ENCODE measurements at regions not wholly inside any gene's neighbourhood (a gene's known extent, or its start where the extent isn't known, plus 50 kb on each side); places are given as distances from the start of the nearest gene placed in this dataset.

DNA sequence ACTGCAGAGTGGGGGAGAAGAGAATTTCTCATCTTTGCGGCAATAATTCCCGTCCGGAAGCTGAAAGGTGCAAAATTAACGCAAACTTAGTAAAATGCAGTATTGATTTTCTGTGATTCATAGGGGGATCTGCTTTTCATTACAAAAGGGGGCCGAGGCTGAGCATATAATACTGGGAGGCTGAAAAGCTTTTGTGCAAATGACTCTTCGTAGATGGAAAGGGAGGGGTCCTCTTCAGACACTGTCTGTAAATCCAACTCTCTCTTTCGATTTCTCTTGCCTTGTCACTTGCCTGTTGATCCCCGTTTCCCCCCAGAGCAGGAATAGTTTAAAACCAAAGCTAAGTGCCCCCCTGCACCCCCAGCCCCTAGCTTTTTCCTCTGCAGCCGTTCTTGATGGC, 258.2 kb downstream of the VRK1 start:
- H3K36me3 ChIP-seq (ENCODE audit: control insufficient read depth, insufficient read depth, low read length) = no peaks in the 10 kb centered on the region
- H3K9me1 ChIP-seq (ENCODE audit: insufficient read depth, low read length) = no peaks in the 10 kb centered on the region
- H4K8ac ChIP-seq (ENCODE audit: low read depth in 2 of 2, low read length in 2 of 2) = no peak overlapping the region
- H2AK5ac ChIP-seq (ENCODE audit: low read depth, low read length) = no peak overlapping the region
- no peak overlapping the region for H2AFZ ChIP-seq (replicated peaks; ENCODE audit: low read length, poor library complexity)
- H3K9me3 ChIP-seq (ENCODE audit: control insufficient read depth, insufficient read depth, low read length) = peaks cover 30% of the 10 kb centered on the region
- in situ Hi-C loops (cut with MboI; ENCODE audit: low sequenced_read_pairs) = no loop called here
- H2BK15ac ChIP-seq (ENCODE audit: low read depth, low read length) = no peak overlapping the region
- H3K23ac ChIP-seq (ENCODE audit: low read depth, low read length) = no peak overlapping the region
- no peak overlapping the region for H3K4me3 ChIP-seq (ENCODE audit: insufficient read depth, low read depth, low read length)
- ChIA-PET CTCF (no interaction called here), POLR2A (ENCODE audit: unreplicated experiment) (no interaction called here)
- DNase-seq (no peak), ATAC-seq (ENCODE audit: low read depth) (no peak)
- H3K79me1 ChIP-seq (ENCODE audit: low read depth in 1 of 2, low read length in 2 of 2) = no peaks in the 10 kb centered on the region
- H4K20me1 ChIP-seq (ENCODE audit: insufficient read depth, low read length) = no peaks in the 10 kb centered on the region
- no peak overlapping the region for H3K14ac ChIP-seq (replicated peaks; ENCODE audit: low read depth, low read length)
- H3K9ac ChIP-seq (ENCODE audit: low read depth, low read length) = no peak overlapping the region
- no peak overlapping the region for H3K18ac ChIP-seq (ENCODE audit: low read depth, low read length)
- BruUV-seq (replicated peaks) = no TSS peak
- no peak overlapping the region for H2BK20ac ChIP-seq (ENCODE audit: low read depth, low read length)
- H3K4ac ChIP-seq (ENCODE audit: low read depth, low read length) = no peak overlapping the region
- no peak overlapping the region for H4K5ac ChIP-seq (ENCODE audit: low read depth, low read length)
- H3K27ac ChIP-seq (ENCODE audit: insufficient read depth, low read length) = no peak overlapping the region
- no peak overlapping the region for H2AK9ac ChIP-seq (replicated peaks; ENCODE audit: low read depth, low read length, poor library complexity)
- H2BK5ac ChIP-seq (ENCODE audit: low read depth, low read length, poor library complexity, severe bottlenecking) = no peak overlapping the region
- dilution Hi-C loops (cut with HindIII; ENCODE audit: low sequenced_read_pairs, unreplicated experiment) = no loop called here
- H2BK120ac ChIP-seq (ENCODE audit: low read depth, low read length) = no peak overlapping the region
- intact Hi-C loops (cut with micrococcal nuclease) = no loop called here
- no CpG with 5 or more reads among the region's 9 CpGs for WGBS, 2 experiments (ENCODE audit: extremely low coverage in 2 of 2, insufficient read length in 1 of 2)
- H3K27me3 ChIP-seq (ENCODE audit: control insufficient read depth, insufficient read depth, low read length) = no peaks in the 10 kb centered on the region
- H3K4me2 ChIP-seq (ENCODE audit: low read depth, low read length) = no peak overlapping the region
- no peaks in the 10 kb centered on the region for H3K4me1 ChIP-seq (ENCODE audit: control insufficient read depth, insufficient read depth, low read length)
- H4K91ac ChIP-seq (ENCODE audit: insufficient read depth, low read depth, low read length) = no peak overlapping the region
- H3K56ac ChIP-seq (ENCODE audit: extremely low read depth, insufficient read depth, low read length) = no peak overlapping the region
- TF ChIP-seq RAD21 (IDR thresholded peaks at IDR 0.05; ENCODE audit: low read length) (no peak), MAFK (IDR thresholded peaks at IDR 0.05; ENCODE audit: low read depth, low read length) (no peak), POLR2A (IDR thresholded peaks at IDR 0.05; ENCODE audit: low read depth, low read length) (no peak), RCOR1 (IDR thresholded peaks at IDR 0.05; ENCODE audit: insufficient replicate concordance, low read length) (no peak), MAZ (IDR thresholded peaks at IDR 0.05; ENCODE audit: borderline replicate concordance, low read depth, low read length) (no peak), NFE2L2 (IDR thresholded peaks at IDR 0.05; ENCODE audit: low read depth, low read length) (no peak), CEBPB (IDR thresholded peaks at IDR 0.05; ENCODE audit: low read depth, low read length) (no peak), CHD1 (IDR thresholded peaks at IDR 0.05; ENCODE audit: low read depth, low read length) (no peak), FOS (IDR thresholded peaks at IDR 0.05; ENCODE audit: low read depth, low read length) (no peak), MXI1 (IDR thresholded peaks at IDR 0.05; ENCODE audit: borderline replicate concordance, low read depth, low read length) (no peak), RFX5 (IDR thresholded peaks at IDR 0.05; ENCODE audit: low read depth, low read length) (no peak)
- TF ChIP-seq, protein P1, sequence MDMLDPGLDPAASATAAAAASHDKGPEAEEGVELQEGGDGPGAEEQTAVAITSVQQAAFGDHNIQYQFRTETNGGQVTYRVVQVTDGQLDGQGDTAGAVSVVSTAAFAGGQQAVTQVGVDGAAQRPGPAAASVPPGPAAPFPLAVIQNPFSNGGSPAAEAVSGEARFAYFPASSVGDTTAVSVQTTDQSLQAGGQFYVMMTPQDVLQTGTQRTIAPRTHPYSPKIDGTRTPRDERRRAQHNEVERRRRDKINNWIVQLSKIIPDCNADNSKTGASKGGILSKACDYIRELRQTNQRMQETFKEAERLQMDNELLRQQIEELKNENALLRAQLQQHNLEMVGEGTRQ (IDR thresholded peaks at IDR 0.05; ENCODE audit: low read depth, low read length) = no peak
- TF ChIP-seq, protein P2, sequence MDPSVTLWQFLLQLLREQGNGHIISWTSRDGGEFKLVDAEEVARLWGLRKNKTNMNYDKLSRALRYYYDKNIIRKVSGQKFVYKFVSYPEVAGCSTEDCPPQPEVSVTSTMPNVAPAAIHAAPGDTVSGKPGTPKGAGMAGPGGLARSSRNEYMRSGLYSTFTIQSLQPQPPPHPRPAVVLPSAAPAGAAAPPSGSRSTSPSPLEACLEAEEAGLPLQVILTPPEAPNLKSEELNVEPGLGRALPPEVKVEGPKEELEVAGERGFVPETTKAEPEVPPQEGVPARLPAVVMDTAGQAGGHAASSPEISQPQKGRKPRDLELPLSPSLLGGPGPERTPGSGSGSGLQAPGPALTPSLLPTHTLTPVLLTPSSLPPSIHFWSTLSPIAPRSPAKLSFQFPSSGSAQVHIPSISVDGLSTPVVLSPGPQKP (IDR thresholded peaks at IDR 0.05; ENCODE audit: borderline replicate concordance, low read depth, low read length) = no peak
- TF ChIP-seq, protein P3, sequence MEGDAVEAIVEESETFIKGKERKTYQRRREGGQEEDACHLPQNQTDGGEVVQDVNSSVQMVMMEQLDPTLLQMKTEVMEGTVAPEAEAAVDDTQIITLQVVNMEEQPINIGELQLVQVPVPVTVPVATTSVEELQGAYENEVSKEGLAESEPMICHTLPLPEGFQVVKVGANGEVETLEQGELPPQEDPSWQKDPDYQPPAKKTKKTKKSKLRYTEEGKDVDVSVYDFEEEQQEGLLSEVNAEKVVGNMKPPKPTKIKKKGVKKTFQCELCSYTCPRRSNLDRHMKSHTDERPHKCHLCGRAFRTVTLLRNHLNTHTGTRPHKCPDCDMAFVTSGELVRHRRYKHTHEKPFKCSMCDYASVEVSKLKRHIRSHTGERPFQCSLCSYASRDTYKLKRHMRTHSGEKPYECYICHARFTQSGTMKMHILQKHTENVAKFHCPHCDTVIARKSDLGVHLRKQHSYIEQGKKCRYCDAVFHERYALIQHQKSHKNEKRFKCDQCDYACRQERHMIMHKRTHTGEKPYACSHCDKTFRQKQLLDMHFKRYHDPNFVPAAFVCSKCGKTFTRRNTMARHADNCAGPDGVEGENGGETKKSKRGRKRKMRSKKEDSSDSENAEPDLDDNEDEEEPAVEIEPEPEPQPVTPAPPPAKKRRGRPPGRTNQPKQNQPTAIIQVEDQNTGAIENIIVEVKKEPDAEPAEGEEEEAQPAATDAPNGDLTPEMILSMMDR (conservative IDR thresholded peaks at IDR 0.05; ENCODE audit: low read depth, low read length) = no peak

All from IMR-90 (cell line).